Endodermal cell (in vitro differentiated cells): ENCODE measurements at regions not wholly inside any gene's neighbourhood (a gene's known extent, or its start where the extent isn't known, plus 50 kb on each side); places are given as distances from the start of the nearest gene placed in this dataset.

Experiments
- DNase-seq: peaks from one replicate; pipeline ENCODE4 v3.0.0-alpha.2; 2017
- H3K27ac ChIP-seq: 2 replicates; pipeline ENCODE4 v1.5.1; 2013; ENCODE audit warnings: mild to moderate bottlenecking, low read depth, low read length, moderate library complexity
- H3K27me3 ChIP-seq: 2 replicates; pipeline ENCODE4 v1.6.1; 2013; ENCODE audit warnings: mild to moderate bottlenecking, low read length, moderate library complexity; ENCODE audit not compliant: insufficient read depth, control insufficient read depth, poor library complexity, severe bottlenecking
- H3K36me3 ChIP-seq: 2 replicates; pipeline ENCODE4 v1.7.0; 2013; ENCODE audit warnings: mild to moderate bottlenecking, low read length, moderate library complexity; ENCODE audit not compliant: control insufficient read depth, insufficient read depth
- H3K4me1 ChIP-seq: one replicate; pipeline ENCODE4 v1.7.0; 2013; ENCODE audit warnings: low read length; ENCODE audit not compliant: control insufficient read depth, insufficient read depth
- H3K4me3 ChIP-seq: 2 replicates; pipeline ENCODE4 v1.5.1; 2013; ENCODE audit warnings: mild to moderate bottlenecking, low read length, moderate library complexity
- H3K9ac ChIP-seq: 2 replicates; pipeline ENCODE4 v1.6.1; 2013; ENCODE audit warnings: mild to moderate bottlenecking, low read length, moderate library complexity; ENCODE audit not compliant: poor library complexity, severe bottlenecking; ENCODE audit errors: extremely low read depth
- H3K9me3 ChIP-seq: 2 replicates; pipeline ENCODE4 v1.6.1; 2013; ENCODE audit warnings: mild to moderate bottlenecking, low read length, moderate library complexity; ENCODE audit not compliant: control insufficient read depth
- H3K27ac Mint-ChIP-seq: 2 replicates; pipeline ENCODE4 v1.8.0; 2020; ENCODE audit warnings: mixed read lengths
- H3K27me3 Mint-ChIP-seq: 2 replicates; pipeline ENCODE4 v1.8.0; 2021; ENCODE audit warnings: mild to moderate bottlenecking, mixed read lengths; ENCODE audit not compliant: insufficient read depth
- H3K36me3 Mint-ChIP-seq: 2 replicates; pipeline ENCODE4 v1.8.0; 2020; ENCODE audit warnings: low read depth, mixed read lengths
- H3K4me1 Mint-ChIP-seq: 2 replicates; pipeline ENCODE4 v1.8.0; 2020; ENCODE audit warnings: mixed read lengths
- H3K4me3 Mint-ChIP-seq: 2 replicates; pipeline ENCODE4 v1.8.0; 2020; ENCODE audit warnings: mild to moderate bottlenecking, moderate library complexity, mixed read lengths
- H3K9me3 Mint-ChIP-seq: 2 replicates; pipeline ENCODE4 v1.8.0; 2020; ENCODE audit warnings: mild to moderate bottlenecking, mixed read lengths
- WGBS, 2 experiments: methylation state at CpG; one replicate each; pipeline versions ENCODE4 v1.1.5 to v1.1.7; 2013; ENCODE audit warnings: missing lambda C conversion rate in 2 of 2, mixed read lengths in 1 of 2; ENCODE audit not compliant: insufficient coverage in 1 of 2, insufficient read length in 1 of 2; 5-methylcytosine and 5-hydroxymethylcytosine counted together
- TF ChIP-seq, protein P1 (sequence below): fragments of 200-600 bp; sonication (generic); conservative IDR thresholded peaks from 2 replicates; pipeline ENCODE4 v1.5.0; 2021; ENCODE audit warnings: antibody characterized with exemption, mild to moderate bottlenecking

DNA sequence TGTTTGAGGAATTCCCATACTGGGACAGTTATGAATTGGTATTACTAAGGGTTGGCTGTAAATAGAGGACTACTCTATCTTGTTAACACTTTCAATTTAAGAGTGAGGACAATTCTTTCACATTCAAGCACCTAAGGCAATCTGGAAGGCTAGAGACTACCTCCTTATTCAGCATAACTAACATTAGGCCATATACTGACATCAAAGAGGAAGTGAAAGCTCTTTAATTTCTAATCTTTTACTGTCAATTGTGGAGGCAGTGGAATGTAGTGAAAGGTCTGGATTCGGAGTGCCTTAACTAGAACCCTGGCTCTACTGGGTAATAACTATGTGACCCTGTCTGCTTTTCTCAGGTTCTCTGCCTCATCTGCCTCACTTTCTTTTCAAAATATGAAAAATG, 134.0 kb downstream of the UFM1 start:
- WGBS, 2 experiments, result 100% methylated on average over 1 of the region's 1 CpG; no CpG with 5 or more reads in 1 of the 2 experiments
- H3K27ac Mint-ChIP-seq, result no peak overlapping the region
- no peaks in the 10 kb centered on the region for H3K36me3 ChIP-seq
- H3K9me3 ChIP-seq, result no peaks in the 10 kb centered on the region
- H3K27me3 Mint-ChIP-seq, result no peaks in the 10 kb centered on the region
- TF ChIP-seq, protein P1, sequence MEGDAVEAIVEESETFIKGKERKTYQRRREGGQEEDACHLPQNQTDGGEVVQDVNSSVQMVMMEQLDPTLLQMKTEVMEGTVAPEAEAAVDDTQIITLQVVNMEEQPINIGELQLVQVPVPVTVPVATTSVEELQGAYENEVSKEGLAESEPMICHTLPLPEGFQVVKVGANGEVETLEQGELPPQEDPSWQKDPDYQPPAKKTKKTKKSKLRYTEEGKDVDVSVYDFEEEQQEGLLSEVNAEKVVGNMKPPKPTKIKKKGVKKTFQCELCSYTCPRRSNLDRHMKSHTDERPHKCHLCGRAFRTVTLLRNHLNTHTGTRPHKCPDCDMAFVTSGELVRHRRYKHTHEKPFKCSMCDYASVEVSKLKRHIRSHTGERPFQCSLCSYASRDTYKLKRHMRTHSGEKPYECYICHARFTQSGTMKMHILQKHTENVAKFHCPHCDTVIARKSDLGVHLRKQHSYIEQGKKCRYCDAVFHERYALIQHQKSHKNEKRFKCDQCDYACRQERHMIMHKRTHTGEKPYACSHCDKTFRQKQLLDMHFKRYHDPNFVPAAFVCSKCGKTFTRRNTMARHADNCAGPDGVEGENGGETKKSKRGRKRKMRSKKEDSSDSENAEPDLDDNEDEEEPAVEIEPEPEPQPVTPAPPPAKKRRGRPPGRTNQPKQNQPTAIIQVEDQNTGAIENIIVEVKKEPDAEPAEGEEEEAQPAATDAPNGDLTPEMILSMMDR, result no peak
- H3K27me3 ChIP-seq, result no peaks in the 10 kb centered on the region
- no peak for DNase-seq
- H3K4me3 Mint-ChIP-seq, result no peak overlapping the region
- H3K36me3 Mint-ChIP-seq, result no peaks in the 10 kb centered on the region
- H3K27ac ChIP-seq, result no peak overlapping the region
- H3K9me3 Mint-ChIP-seq, result no peaks in the 10 kb centered on the region
- H3K4me1 ChIP-seq, result peaks cover 3% of the 10 kb centered on the region
- H3K4me1 Mint-ChIP-seq, result no peaks in the 10 kb centered on the region
- H3K9ac ChIP-seq, result no peak overlapping the region
- H3K4me3 ChIP-seq, result no peak overlapping the region

DNA sequence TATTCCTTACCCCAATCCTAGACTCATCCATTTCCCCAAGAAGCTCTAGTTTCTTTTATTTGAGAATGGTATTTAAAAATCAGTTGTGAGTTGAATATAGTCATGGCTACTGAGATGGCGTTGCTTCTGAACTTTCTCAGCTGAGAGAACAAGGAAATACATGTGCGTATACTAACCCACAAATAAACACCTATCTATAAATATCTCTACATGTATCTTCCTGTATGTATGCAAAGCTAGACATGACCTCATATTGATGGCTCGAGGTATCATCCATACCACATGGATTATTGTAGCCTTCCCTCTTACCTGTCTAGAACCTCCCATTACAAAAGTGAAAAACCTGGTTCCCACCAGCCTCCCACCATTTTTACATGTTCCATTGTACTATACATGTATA, 141.0 kb downstream of the UFM1 start:
- no peak overlapping the region for H3K27ac Mint-ChIP-seq
- Histone ChIP-seq H3K4me3 (no peak overlapping the region), H3K36me3 (no peaks in the 10 kb centered on the region), H3K4me1 (no peaks in the 10 kb centered on the region), H3K9ac (no peak overlapping the region), H3K9me3 (no peaks in the 10 kb centered on the region), H3K27ac (no peak overlapping the region), H3K27me3 (no peaks in the 10 kb centered on the region)
- DNase-seq, result no peak
- 80 to 89% methylated on average over 1 to 2 of the region's 3 CpGs for WGBS, 2 experiments
- peaks cover 2% of the 10 kb centered on the region for H3K4me1 Mint-ChIP-seq
- no peak overlapping the region for H3K4me3 Mint-ChIP-seq
- H3K9me3 Mint-ChIP-seq, result no peaks in the 10 kb centered on the region
- TF ChIP-seq, protein P1, result no peak
- no peaks in the 10 kb centered on the region for H3K27me3 Mint-ChIP-seq
- H3K36me3 Mint-ChIP-seq, result no peaks in the 10 kb centered on the region

DNA sequence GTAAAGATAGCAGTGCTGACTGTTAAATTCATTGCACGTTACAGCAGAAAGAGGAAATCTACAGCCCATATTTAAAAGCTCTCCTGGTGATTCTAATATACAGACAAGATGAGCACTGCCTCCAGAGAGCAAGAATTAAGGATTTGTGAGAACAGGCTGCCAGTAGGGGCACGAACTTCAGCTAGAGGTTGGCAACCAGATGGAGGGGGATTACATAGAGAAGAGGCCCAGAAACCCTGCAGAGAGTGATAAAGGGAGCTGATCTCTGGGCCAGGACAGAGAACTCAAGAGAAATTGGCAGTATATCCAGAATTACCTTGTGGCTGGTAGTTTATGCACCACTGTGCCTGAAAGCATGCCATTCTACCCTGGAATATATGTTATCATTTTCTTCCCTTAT, 144.8 kb downstream of the UFM1 start:
- no peak for DNase-seq
- Mint-ChIP-seq H3K9me3 (no peaks in the 10 kb centered on the region), H3K4me3 (no peak overlapping the region), H3K4me1 (peaks cover 2% of the 10 kb centered on the region), H3K27ac (no peak overlapping the region), H3K27me3 (no peaks in the 10 kb centered on the region), H3K36me3 (no peaks in the 10 kb centered on the region)
- Histone ChIP-seq H3K27me3 (no peaks in the 10 kb centered on the region), H3K9me3 (no peaks in the 10 kb centered on the region), H3K9ac (no peak overlapping the region), H3K36me3 (no peaks in the 10 kb centered on the region), H3K4me3 (no peak overlapping the region), H3K4me1 (no peaks in the 10 kb centered on the region), H3K27ac (no peak overlapping the region)
- TF ChIP-seq, protein P1, result no peak
- WGBS, 2 experiments, result 79 to 80% methylated on average over 1 to 2 of the region's 2 CpGs
